ENCODE measurements at regions not wholly inside any gene's neighbourhood (a gene's known extent, or its start where the extent isn't known, plus 50 kb on each side); places are given as distances from the start of the nearest gene placed in this dataset.

DNA sequence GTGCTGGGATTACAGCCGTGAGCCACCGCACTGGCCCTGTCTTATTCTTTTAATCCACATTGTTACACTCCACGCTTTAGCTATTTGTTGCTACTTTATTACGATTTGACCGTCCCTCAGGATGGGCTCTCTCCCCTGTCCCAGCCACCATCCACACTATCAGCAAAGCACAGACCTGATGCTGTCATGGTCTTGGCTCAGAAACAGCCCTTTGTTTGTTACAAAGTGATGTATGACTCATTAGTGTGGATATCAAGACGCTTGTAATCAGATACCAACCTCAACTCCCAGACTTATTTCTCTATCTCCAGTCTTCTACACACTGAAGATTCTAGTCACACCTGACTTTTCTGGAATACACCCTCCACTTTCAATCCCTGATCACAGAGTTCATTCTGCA lies 84.6 kb upstream of the FREM2 start:
- TF ChIP-seq POLR2A (IDR thresholded peaks at IDR 0.05; ENCODE audit: low read length) (no peak), GATA1 (IDR thresholded peaks at IDR 0.05; ENCODE audit: low read depth, low read length) (no peak)
